K562 (cell line): ENCODE measurements at regions not wholly inside any gene's neighbourhood (a gene's known extent, or its start where the extent isn't known, plus 50 kb on each side); places are given as distances from the start of the nearest gene placed in this dataset.

Experiments
- ATAC-seq: fragments of 200-7000 bp; cut with Tn5 transposase; 3 replicates; pipeline ENCODE4 v1.9.1; 2020; ENCODE audit warnings: moderate library complexity
- BruUV-seq: library from RNA; stranded (reverse); fragments of 400-500 nt; replicated peaks from 2 replicates; lab custom pipeline; 2021; lab: Mats Ljungman, UMichigan
- CTCF ChIA-PET: fragments of 300-600 bp; formaldehyde crosslinking; extraction: SDS; loops from one replicate; lab custom pipeline; 2021; ENCODE audit warnings: low intra/inter-chr PET ratio; lab: Yijun Ruan, JAX
- POLR2A ChIA-PET: fragments of 300-600, 350-650 bp; sonication (Branson Sonifier 250); formaldehyde crosslinking; extraction: SDS; loops from one replicate; lab custom pipeline; 2021; ENCODE audit warnings: antibody characterized with exemption, inconsistent platforms; lab: Yijun Ruan, JAX
- DNase-seq, 4 experiments: peaks; one replicate each; pipeline versions ENCODE4 v3.0.0 to v3.0.0-alpha.2; 2011 to 2018; ENCODE audit warnings: low spot score in 3 of 4, mixed read lengths in 3 of 4; ENCODE audit errors: extremely low read depth in 1 of 4
- FAIRE-seq: peaks from 2 replicates; lab custom pipeline; 2011; peaks lifted over from hg19 to GRCh38; lab: Jason Lieb, UNC
- H2AFZ ChIP-seq: 2 replicates; pipeline ENCODE4 v1.6.0; 2011; ENCODE audit warnings: low read depth, low read length, control low read depth, inconsistent platforms
- H3K27ac ChIP-seq: fragments of 200-600 bp; 3 replicates; pipeline ENCODE4 v1.8.0; 2011; ENCODE audit warnings: low read depth, mild to moderate bottlenecking, control low read depth, inconsistent platforms, low read length, moderate library complexity, mixed read lengths; ENCODE audit errors: extremely low read depth
- H3K27me3 ChIP-seq, 2 experiments: fragments of 300-600 bp in 1 of 2; 2 replicates in 1 of 2; 3 replicates in 1 of 2; pipeline versions ENCODE4 v1.6.0 to v1.8.0; 2011; ENCODE audit warnings: inconsistent platforms in 2 of 2, low read length in 2 of 2, mild to moderate bottlenecking in 1 of 2, mixed read lengths in 1 of 2, moderate library complexity in 1 of 2; ENCODE audit not compliant: control insufficient read depth in 2 of 2, insufficient read depth in 2 of 2
- H3K36me3 ChIP-seq: fragments of 300-600 bp; 3 replicates; pipeline ENCODE4 v1.8.0; 2011; ENCODE audit warnings: mild to moderate bottlenecking, low read length, inconsistent platforms; ENCODE audit not compliant: control insufficient read depth, insufficient read depth
- H3K4me1 ChIP-seq, 2 experiments: fragments of 200-600 bp in 1 of 2; replicated peaks in 1 of 2; 2 replicates in 1 of 2; 3 replicates in 1 of 2; pipeline versions ENCODE4 v1.5.1 to v1.8.0; 2011; ENCODE audit warnings: inconsistent platforms in 2 of 2, low read length in 2 of 2, mild to moderate bottlenecking in 1 of 2, mixed read lengths in 1 of 2, moderate library complexity in 1 of 2; ENCODE audit not compliant: control insufficient read depth in 2 of 2, insufficient read depth in 2 of 2
- H3K4me2 ChIP-seq: 2 replicates; pipeline ENCODE4 v1.6.1; 2011; ENCODE audit warnings: low read length, control low read depth, inconsistent platforms, mixed read lengths; ENCODE audit not compliant: insufficient read depth
- H3K4me3 ChIP-seq: fragments of 200-600 bp; sonication (generic), shearing (Covaris generic); 2 replicates; pipeline ENCODE4 v1.5.1; 2016; ENCODE audit warnings: control low read depth, inconsistent platforms
- H3K79me2 ChIP-seq: fragments of 200-600 bp; 3 replicates; pipeline ENCODE4 v1.8.0; 2011; ENCODE audit warnings: low read length, inconsistent platforms; ENCODE audit not compliant: control insufficient read depth, insufficient read depth
- H3K9ac ChIP-seq, 2 experiments: 2 replicates each; pipeline versions ENCODE4 v1.6.0 to v1.6.1; 2011; ENCODE audit warnings: low read depth in 2 of 2, low read length in 2 of 2, control low read depth in 1 of 2, inconsistent platforms in 1 of 2, mild to moderate bottlenecking in 1 of 2, mixed read lengths in 1 of 2; ENCODE audit not compliant: insufficient read depth in 1 of 2
- H3K9me1 ChIP-seq: one replicate; pipeline ENCODE4 v1.6.0; 2011; ENCODE audit warnings: inconsistent platforms, mild to moderate bottlenecking, low read length, moderate library complexity; ENCODE audit not compliant: control insufficient read depth, insufficient read depth
- H3K9me3 ChIP-seq: replicated peaks from 2 replicates; pipeline ENCODE4 v1.5.1; 2011; ENCODE audit warnings: low read depth, low read length, inconsistent platforms; ENCODE audit not compliant: control insufficient read depth, insufficient read depth
- H4K20me1 ChIP-seq: replicated peaks from 2 replicates; pipeline ENCODE4 v1.6.1; 2011; ENCODE audit warnings: low read length, inconsistent platforms, mixed read lengths; ENCODE audit not compliant: control insufficient read depth, insufficient read depth
- ARID1B ChIP-seq: fragments of 450-650 bp; IDR thresholded peaks from 2 replicates; pipeline ENCODE4 v1.6.1; 2016; ENCODE audit warnings: antibody characterized with exemption, mild to moderate bottlenecking, inconsistent platforms
- CBFA2T2 ChIP-seq: fragments of 450-650 bp; conservative IDR thresholded peaks from 2 replicates; pipeline ENCODE4 v1.6.1; 2017; ENCODE audit warnings: mild to moderate bottlenecking
- CBFB ChIP-seq: sonication (generic); formaldehyde crosslinking; IDR thresholded peaks from 2 replicates; pipeline ENCODE4 v1.4.0; 2020; ENCODE audit warnings: mild to moderate bottlenecking, missing genetic modification reagents
- FOXA3 ChIP-seq, 2 experiments: fragments of 450-650 bp in 1 of 2; sonication (generic) in 1 of 2; formaldehyde crosslinking; IDR thresholded peaks in 1 of 2; conservative IDR thresholded peaks in 1 of 2; 2 replicates each; pipeline versions ENCODE4 v1.4.0 to v1.8.0; 2020 to 2022; ENCODE audit warnings: mild to moderate bottlenecking in 2 of 2, missing genetic modification reagents in 1 of 2
- GATA2 ChIP-seq: sonication (generic); formaldehyde crosslinking; IDR thresholded peaks from 2 replicates; pipeline ENCODE4 v1.4.0; 2020; ENCODE audit warnings: mild to moderate bottlenecking, missing genetic modification reagents
- HDAC3 ChIP-seq: fragments of 450-650 bp; IDR thresholded peaks from 2 replicates; pipeline ENCODE4 v1.6.1; 2018; ENCODE audit warnings: borderline replicate concordance, mild to moderate bottlenecking, moderate library complexity; ENCODE audit not compliant: partially characterized antibody
- HOXB6 ChIP-seq: fragments of 250-450 bp; sonication (Bioruptor Pico); IDR thresholded peaks from 2 replicates; pipeline ENCODE4 v1.5.1; 2022; ENCODE audit warnings: mild to moderate bottlenecking, borderline replicate concordance
- MAFG ChIP-seq: fragments of 450-650 bp; conservative IDR thresholded peaks from 2 replicates; pipeline ENCODE4 v1.6.1; 2016; ENCODE audit warnings: missing genetic modification characterization, missing compliant biosample characterization
- NCOA4 ChIP-seq: fragments of 450-650 bp; IDR thresholded peaks from 2 replicates; pipeline ENCODE4 v1.6.1; 2018; ENCODE audit warnings: mild to moderate bottlenecking; ENCODE audit not compliant: partially characterized antibody
- SIRT6 ChIP-seq: IDR thresholded peaks from one replicate; pipeline ENCODE4 v1.6.1; 2012; ENCODE audit warnings: low read depth, mild to moderate bottlenecking, control low read depth, inconsistent platforms, low read length, moderate library complexity
- STAT5B ChIP-seq: fragments of 250-450 bp; sonication (Bioruptor Pico); IDR thresholded peaks from 2 replicates; pipeline ENCODE4 v1.8.0; 2021; ENCODE audit warnings: mild to moderate bottlenecking, inconsistent platforms
- TAF9B ChIP-seq: fragments of 450-650 bp; IDR thresholded peaks from 2 replicates; pipeline ENCODE4 v1.6.1; 2018; ENCODE audit warnings: mild to moderate bottlenecking; ENCODE audit not compliant: partially characterized antibody
- ZBTB7A ChIP-seq: IDR thresholded peaks from 2 replicates; pipeline ENCODE4 v1.6.1; 2011; ENCODE audit warnings: low read depth, mild to moderate bottlenecking, low read length, moderate library complexity, borderline replicate concordance; ENCODE audit not compliant: control insufficient read depth
- ZNF766 ChIP-seq: fragments of 200-800 bp; sonication (Bioruptor generic); conservative IDR thresholded peaks from 2 replicates; pipeline ENCODE4 v1.6.1; 2016; ENCODE audit warnings: missing genetic modification characterization, missing compliant biosample characterization
- in situ Hi-C: fragments of 300-500 bp; cut with MboI; formaldehyde crosslinking; loops from 4 replicates; pipeline ENCODE4 v1.15.0; 2018; ENCODE audit warnings: inconsistent platforms, mixed read lengths
- intact Hi-C: fragments of 100-400 bp; cut with micrococcal nuclease; formaldehyde crosslinking; loops from 2 replicates; pipeline ENCODE4 v1.14.2; 2022
- TF ChIP-seq, protein P1 (sequence below): IDR thresholded peaks from 3 replicates; pipeline ENCODE4 v1.6.1; 2011; ENCODE audit warnings: borderline replicate concordance, mild to moderate bottlenecking, moderate library complexity; ENCODE audit not compliant: insufficient read length; ENCODE audit errors: extremely low read depth

DNA sequence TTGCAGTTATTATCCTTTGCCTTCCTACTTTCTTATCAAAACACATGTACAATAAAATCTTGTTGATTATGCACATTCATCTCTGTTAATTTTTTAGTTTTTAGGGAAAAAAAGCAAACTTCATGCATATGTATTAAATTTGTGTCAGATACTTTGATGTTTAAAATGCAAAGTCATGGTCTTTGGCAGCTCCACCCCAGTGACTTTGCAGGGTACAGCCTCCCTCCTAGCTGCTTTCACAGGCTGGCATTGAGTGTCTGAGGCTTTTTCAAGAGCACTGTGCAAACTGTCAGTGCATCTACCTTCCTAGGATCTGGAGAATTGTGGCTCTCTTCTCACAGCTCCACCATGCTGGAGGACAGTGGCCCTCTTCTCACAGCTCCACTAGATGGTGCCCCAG, 1988.1 kb upstream of the PCDH20 start:
- Histone ChIP-seq H3K36me3 (no peaks in the 10 kb centered on the region), H3K27me3 (no peaks in the 10 kb centered on the region), H4K20me1 (no peaks in the 10 kb centered on the region), H3K27ac (no peak overlapping the region), H3K9me3 (no peaks in the 10 kb centered on the region), H3K9me1 (no peaks in the 10 kb centered on the region), H3K4me3 (no peak overlapping the region), H3K9ac (no peak overlapping the region), H2AFZ (no peak overlapping the region), H3K4me2 (no peak overlapping the region), H3K4me1 (no peaks in the 10 kb centered on the region), H3K79me2 (no peaks in the 10 kb centered on the region)
- ChIA-PET POLR2A (no interaction called here), CTCF (no interaction called here)
- in situ Hi-C loops (no loop called here), intact Hi-C loops (no loop called here)
- DNase-seq (no peak), FAIRE-seq (no peak), ATAC-seq (no peak)
- no TSS peak for BruUV-seq
- no peak for TF ChIP-seq ZNF766 (CRISPR knock-in tag)
- no peak for TF ChIP-seq TAF9B
- no peak for TF ChIP-seq MAFG (tag)
- no peak for TF ChIP-seq HOXB6 (CRISPR knock-in tag)
- no peak for TF ChIP-seq ARID1B
- no peak for TF ChIP-seq STAT5B
- no peak for TF ChIP-seq HDAC3
- TF ChIP-seq GATA2 (CRISPR knock-in tag) = no peak
- TF ChIP-seq NCOA4 = no peak
- no peak for TF ChIP-seq FOXA3 (CRISPR knock-in tag; conservative IDR thresholded peaks at IDR 0.05 in 1 of 2, IDR thresholded peaks at IDR 0.05 in 1 of 2)
- TF ChIP-seq, protein P1, sequence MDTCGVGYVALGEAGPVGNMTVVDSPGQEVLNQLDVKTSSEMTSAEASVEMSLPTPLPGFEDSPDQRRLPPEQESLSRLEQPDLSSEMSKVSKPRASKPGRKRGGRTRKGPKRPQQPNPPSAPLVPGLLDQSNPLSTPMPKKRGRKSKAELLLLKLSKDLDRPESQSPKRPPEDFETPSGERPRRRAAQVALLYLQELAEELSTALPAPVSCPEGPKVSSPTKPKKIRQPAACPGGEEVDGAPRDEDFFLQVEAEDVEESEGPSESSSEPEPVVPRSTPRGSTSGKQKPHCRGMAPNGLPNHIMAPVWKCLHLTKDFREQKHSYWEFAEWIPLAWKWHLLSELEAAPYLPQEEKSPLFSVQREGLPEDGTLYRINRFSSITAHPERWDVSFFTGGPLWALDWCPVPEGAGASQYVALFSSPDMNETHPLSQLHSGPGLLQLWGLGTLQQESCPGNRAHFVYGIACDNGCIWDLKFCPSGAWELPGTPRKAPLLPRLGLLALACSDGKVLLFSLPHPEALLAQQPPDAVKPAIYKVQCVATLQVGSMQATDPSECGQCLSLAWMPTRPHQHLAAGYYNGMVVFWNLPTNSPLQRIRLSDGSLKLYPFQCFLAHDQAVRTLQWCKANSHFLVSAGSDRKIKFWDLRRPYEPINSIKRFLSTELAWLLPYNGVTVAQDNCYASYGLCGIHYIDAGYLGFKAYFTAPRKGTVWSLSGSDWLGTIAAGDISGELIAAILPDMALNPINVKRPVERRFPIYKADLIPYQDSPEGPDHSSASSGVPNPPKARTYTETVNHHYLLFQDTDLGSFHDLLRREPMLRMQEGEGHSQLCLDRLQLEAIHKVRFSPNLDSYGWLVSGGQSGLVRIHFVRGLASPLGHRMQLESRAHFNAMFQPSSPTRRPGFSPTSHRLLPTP = no peak
- TF ChIP-seq CBFA2T2 = no peak
- TF ChIP-seq ZBTB7A = no peak
- no peak for TF ChIP-seq CBFB (CRISPR knock-in tag)
- TF ChIP-seq SIRT6 = no peak
